ENCODE measurements at regions not wholly inside any gene's neighbourhood (a gene's known extent, or its start where the extent isn't known, plus 50 kb on each side); places are given as distances from the start of the nearest gene placed in this dataset.

GRCh38 chr12:70982991-70983390 lies 62.5 kb upstream of the PTPRR start:
- H3K27ac Mint-ChIP-seq = peak overlapping the region in 2 of 3 experiments; percentile 59 to 96; a peak in 4 of 7 replicates

More at GRCh38 chr12:70982991-70983390, 62.5 kb upstream of the PTPRR start:
- Mint-ChIP-seq H3K4me3 (no peak overlapping the region), H3K27me3 (ENCODE audit: low read depth) (no peaks in the 10 kb centered on the region), H3K4me1 (peaks cover 19 to 25% of the 10 kb centered on the region in 2 experiments), H3K9me3 (no peaks in the 10 kb centered on the region), H3K36me3 (ENCODE audit: insufficient read depth in 1 of 3, low read depth in 3 of 3) (no peaks in the 10 kb centered on the region)
- Histone ChIP-seq H3K9me3 (ENCODE audit: control insufficient read depth, low read depth, low read length) (no peaks in the 10 kb centered on the region), H2AFZ (ENCODE audit: low read length) (no peak overlapping the region), H3K4ac (ENCODE audit: low read depth, low read length) (no peak overlapping the region), H3K27ac (ENCODE audit: insufficient read length, low read depth, low read length) (no peak overlapping the region), H2AK5ac (ENCODE audit: insufficient read length, low read length) (no peak overlapping the region), H3K14ac (ENCODE audit: insufficient read depth, low read length) (no peak overlapping the region), H3K4me2 (ENCODE audit: insufficient read depth, insufficient read length, low read length) (no peak overlapping the region), H4K91ac (ENCODE audit: insufficient read length, low read depth, low read length) (no peak overlapping the region), H3K79me1 (ENCODE audit: insufficient read depth, low read depth, low read length, poor library complexity, severe bottlenecking) (no peaks in the 10 kb centered on the region), H3K23me2 (ENCODE audit: insufficient read length, low read depth, low read length, poor library complexity, severe bottlenecking) (no peaks in the 10 kb centered on the region), H3K4me1 (ENCODE audit: insufficient read depth, low read length) (no peaks in the 10 kb centered on the region; the same call in 1 of the 2 replicates), H3T11ph (ENCODE audit: low read length) (no peak overlapping the region), H3K79me2 (ENCODE audit: insufficient read depth, low read length) (no peaks in the 10 kb centered on the region), H2BK20ac (ENCODE audit: low read depth, low read length, poor library complexity, severe bottlenecking) (no peak overlapping the region), H3K56ac (ENCODE audit: insufficient read length, low read depth, low read length) (no peak overlapping the region), H4K8ac (replicated peaks; ENCODE audit: insufficient read length, low read depth, low read length) (no peak overlapping the region), H2BK15ac (ENCODE audit: low read depth, low read length) (no peak overlapping the region), H4K5ac (ENCODE audit: insufficient read length, low read depth, low read length) (no peak overlapping the region), H3K9ac (ENCODE audit: extremely low read depth, insufficient read length, low read length) (no peak overlapping the region), H2BK120ac (ENCODE audit: low read depth, low read length, poor library complexity, severe bottlenecking) (no peak overlapping the region), H3K27me3 (ENCODE audit: insufficient read depth, low read length) (no peaks in the 10 kb centered on the region), H2BK12ac (ENCODE audit: insufficient read length, low read depth, low read length) (no peak overlapping the region), H4K20me1 (ENCODE audit: control insufficient read depth, insufficient read depth, insufficient read length) (no peaks in the 10 kb centered on the region), H3K23ac (ENCODE audit: insufficient read length, low read depth, low read length) (no peak overlapping the region), H3K18ac (ENCODE audit: insufficient read length, low read depth, low read length) (no peak overlapping the region), H2BK5ac (ENCODE audit: insufficient read length, low read length) (no peak overlapping the region)
- no peak for TF ChIP-seq CTCF (conservative IDR thresholded peaks at IDR 0.05)
- DNase-seq = no peak
- WGBS (ENCODE audit: extremely low coverage, insufficient read length, low lambda C conversion rate) = no CpG with 5 or more reads among the region's 2 CpGs

Measured in H9 (cell line).